Testis (tissue), 2 donors: ENCODE measurements at regions not wholly inside any gene's neighbourhood (a gene's known extent, or its start where the extent isn't known, plus 50 kb on each side); places are given as distances from the start of the nearest gene placed in this dataset.

Experiments used
- DNase-seq: peaks from one replicate; pipeline ENCODE4 v3.0.0-alpha.2; 2019
- H3K27ac ChIP-seq, 2 donors: fragments of 200-600 bp; sonication (generic); one replicate each; pipeline ENCODE4 v1.5.1; 2019
- H3K27me3 ChIP-seq: fragments of 200-600 bp; sonication (generic); one replicate; pipeline ENCODE4 v1.5.1; 2019
- H3K36me3 ChIP-seq: fragments of 200-600 bp; sonication (generic); one replicate; pipeline ENCODE4 v1.5.1; 2017; ENCODE audit warnings: low read depth; ENCODE audit errors: missing control alignments
- H3K4me1 ChIP-seq: fragments of 200-600 bp; sonication (generic); one replicate; pipeline ENCODE4 v1.5.1; 2019
- H3K4me3 ChIP-seq, 2 donors: fragments of 200-600 bp; sonication (generic); one replicate each; pipeline ENCODE4 v1.5.1; 2017 to 2019
- H3K9me3 ChIP-seq: fragments of 200-600 bp; sonication (generic); one replicate; pipeline ENCODE4 v1.5.1; 2017
- POLR2A ChIP-seq: fragments of 450-650 bp; IDR thresholded peaks from one replicate; pipeline ENCODE4 v1.6.1; 2017; ENCODE audit warnings: antibody characterized with exemption, mild to moderate bottlenecking, moderate library complexity
- WGBS, 2 donors: methylation state at CpG; one replicate each; pipeline ENCODE4 v1.1.5; 2018; 5-methylcytosine and 5-hydroxymethylcytosine counted together
- intact Hi-C: fragments of 100-400 bp; cut with DNase I; formaldehyde crosslinking; loops from one replicate; pipeline ENCODE4 v1.15.1; 2023; ENCODE audit warnings: low total_unique reads
- TF ChIP-seq, protein P1 (sequence below), 3 experiments: fragments of 450-650 bp in 2 of 3; fragments of 200-600 bp in 1 of 3; sonication (generic) in 1 of 3; IDR thresholded peaks; one replicate each; pipeline ENCODE4 v1.5.1; 2016 to 2019; ENCODE audit warnings: antibody characterized with exemption in 3 of 3, mild to moderate bottlenecking in 2 of 3, moderate library complexity in 1 of 3

DNA sequence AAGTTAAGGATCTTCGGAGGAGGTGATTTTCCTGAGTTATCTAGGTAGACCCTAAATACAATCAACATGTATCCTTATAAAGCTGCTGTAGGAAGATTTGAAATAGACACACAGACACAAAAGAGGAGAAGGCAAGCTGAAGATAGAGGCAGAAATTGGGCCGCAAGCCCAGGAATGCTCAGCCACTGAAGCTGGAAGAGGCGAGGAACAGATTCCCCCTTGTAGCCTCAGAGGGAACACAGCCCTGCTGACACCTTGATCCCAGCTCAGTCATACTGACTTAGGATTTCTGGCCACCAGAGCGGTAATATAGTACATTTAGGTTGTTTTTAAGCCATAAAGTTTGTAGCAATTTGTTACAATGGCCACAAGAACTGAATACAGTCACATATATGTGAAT lies 90.9 kb downstream of the ETAA1 start:
- intact Hi-C loops = no loop called here
- H3K27ac ChIP-seq = no peak overlapping the region
- DNase-seq = no peak
- WGBS, 2 donors = 79 to 86% methylated on average over 4 of the region's 4 CpGs
- no peaks in the 10 kb centered on the region for H3K9me3 ChIP-seq
- no peaks in the 10 kb centered on the region for H3K36me3 ChIP-seq
- no peaks in the 10 kb centered on the region for H3K4me1 ChIP-seq
- no peaks in the 10 kb centered on the region for H3K27me3 ChIP-seq
- H3K4me3 ChIP-seq = no peak overlapping the region
- no peak for TF ChIP-seq POLR2A
- TF ChIP-seq, protein P1, sequence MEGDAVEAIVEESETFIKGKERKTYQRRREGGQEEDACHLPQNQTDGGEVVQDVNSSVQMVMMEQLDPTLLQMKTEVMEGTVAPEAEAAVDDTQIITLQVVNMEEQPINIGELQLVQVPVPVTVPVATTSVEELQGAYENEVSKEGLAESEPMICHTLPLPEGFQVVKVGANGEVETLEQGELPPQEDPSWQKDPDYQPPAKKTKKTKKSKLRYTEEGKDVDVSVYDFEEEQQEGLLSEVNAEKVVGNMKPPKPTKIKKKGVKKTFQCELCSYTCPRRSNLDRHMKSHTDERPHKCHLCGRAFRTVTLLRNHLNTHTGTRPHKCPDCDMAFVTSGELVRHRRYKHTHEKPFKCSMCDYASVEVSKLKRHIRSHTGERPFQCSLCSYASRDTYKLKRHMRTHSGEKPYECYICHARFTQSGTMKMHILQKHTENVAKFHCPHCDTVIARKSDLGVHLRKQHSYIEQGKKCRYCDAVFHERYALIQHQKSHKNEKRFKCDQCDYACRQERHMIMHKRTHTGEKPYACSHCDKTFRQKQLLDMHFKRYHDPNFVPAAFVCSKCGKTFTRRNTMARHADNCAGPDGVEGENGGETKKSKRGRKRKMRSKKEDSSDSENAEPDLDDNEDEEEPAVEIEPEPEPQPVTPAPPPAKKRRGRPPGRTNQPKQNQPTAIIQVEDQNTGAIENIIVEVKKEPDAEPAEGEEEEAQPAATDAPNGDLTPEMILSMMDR (IDR thresholded peaks at IDR 0.05) = no peak

DNA sequence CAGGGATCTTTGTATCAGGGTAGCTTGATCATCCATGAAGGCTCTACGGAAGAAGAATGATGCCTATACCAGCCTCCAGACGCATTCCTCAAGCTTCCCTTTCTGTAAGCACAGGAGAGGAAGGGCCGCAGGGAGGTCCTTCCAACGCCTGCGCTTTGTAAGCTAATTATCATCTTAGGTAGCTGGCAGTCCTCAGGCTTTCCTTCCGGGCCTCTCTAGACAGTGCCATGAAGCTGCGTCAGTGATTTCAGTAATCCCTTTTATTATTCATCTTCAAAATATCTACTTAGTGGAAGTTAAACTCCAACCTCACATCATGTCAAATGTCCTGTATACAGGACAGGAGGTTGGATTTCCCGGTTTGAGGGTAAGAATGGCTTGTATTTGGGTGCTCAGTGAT lies 92.3 kb downstream of the ETAA1 start:
- TF ChIP-seq, protein P1 (IDR thresholded peaks at IDR 0.05) = no peak
- no peak for TF ChIP-seq POLR2A
- intact Hi-C loops = no loop called here
- Histone ChIP-seq H3K27me3 (no peaks in the 10 kb centered on the region), H3K4me3 (no peak overlapping the region), H3K9me3 (no peaks in the 10 kb centered on the region), H3K4me1 (no peaks in the 10 kb centered on the region), H3K36me3 (no peaks in the 10 kb centered on the region), H3K27ac (no peak overlapping the region)
- no peak for DNase-seq
- 90 to 92% methylated on average over 8 of the region's 8 CpGs for WGBS, 2 donors

DNA sequence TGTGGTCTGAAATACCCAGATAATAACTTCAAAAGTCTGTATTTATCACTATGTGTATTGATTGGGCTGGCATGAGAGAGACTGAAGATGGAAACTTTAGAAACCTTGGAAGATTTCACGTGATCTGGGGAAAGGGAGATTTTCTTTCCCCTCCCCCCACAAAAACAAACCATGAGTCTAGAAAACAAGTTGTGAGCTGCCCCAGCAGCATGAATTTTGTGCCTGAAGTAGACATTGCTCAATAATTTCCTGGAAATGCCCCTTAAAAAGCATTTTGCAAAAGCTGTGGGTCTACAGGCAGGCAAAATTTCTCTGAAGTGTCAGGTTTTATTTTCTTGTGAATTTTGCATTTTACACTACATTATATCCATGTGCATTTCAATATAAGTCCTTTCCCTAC lies 101.8 kb downstream of the ETAA1 start:
- Histone ChIP-seq H3K4me3 (no peak overlapping the region), H3K27me3 (no peaks in the 10 kb centered on the region), H3K9me3 (no peaks in the 10 kb centered on the region), H3K4me1 (peaks cover 6% of the 10 kb centered on the region), H3K27ac (no peak overlapping the region), H3K36me3 (no peaks in the 10 kb centered on the region)
- intact Hi-C loops = no loop called here
- 76 to 81% methylated on average over 1 of the region's 1 CpG for WGBS, 2 donors
- no peak for TF ChIP-seq POLR2A
- TF ChIP-seq, protein P1 (IDR thresholded peaks at IDR 0.05) = no peak
- DNase-seq = no peak

DNA sequence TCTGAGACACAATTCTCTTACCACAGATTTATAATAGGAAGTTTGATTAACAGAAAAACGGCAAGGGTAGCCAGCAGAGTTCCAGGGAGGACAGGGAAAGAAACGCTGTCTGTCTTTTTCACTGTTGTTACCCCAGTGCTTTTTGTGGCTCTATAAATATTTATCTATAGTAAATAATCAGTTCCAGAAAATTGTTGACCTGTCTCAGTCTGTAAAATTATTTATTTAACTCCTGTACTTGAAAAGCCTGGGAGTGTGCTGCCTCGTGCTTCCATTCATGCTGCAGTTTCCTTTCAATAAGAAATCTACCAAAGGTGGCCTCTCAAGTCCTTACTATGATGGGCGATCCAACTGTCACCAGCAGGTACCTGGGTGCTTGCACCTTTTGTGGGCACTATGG lies 102.9 kb downstream of the ETAA1 start:
- intact Hi-C loops = no loop called here
- H3K27me3 ChIP-seq = no peaks in the 10 kb centered on the region
- no peak overlapping the region for H3K4me3 ChIP-seq
- TF ChIP-seq, protein P1 (IDR thresholded peaks at IDR 0.05) = no peak
- no peak for TF ChIP-seq POLR2A
- no peaks in the 10 kb centered on the region for H3K9me3 ChIP-seq
- peaks cover 6% of the 10 kb centered on the region for H3K4me1 ChIP-seq
- no peak overlapping the region for H3K27ac ChIP-seq
- DNase-seq = no peak
- WGBS, 2 donors = 82 to 84% methylated on average over 4 of the region's 4 CpGs
- H3K36me3 ChIP-seq = no peaks in the 10 kb centered on the region

DNA sequence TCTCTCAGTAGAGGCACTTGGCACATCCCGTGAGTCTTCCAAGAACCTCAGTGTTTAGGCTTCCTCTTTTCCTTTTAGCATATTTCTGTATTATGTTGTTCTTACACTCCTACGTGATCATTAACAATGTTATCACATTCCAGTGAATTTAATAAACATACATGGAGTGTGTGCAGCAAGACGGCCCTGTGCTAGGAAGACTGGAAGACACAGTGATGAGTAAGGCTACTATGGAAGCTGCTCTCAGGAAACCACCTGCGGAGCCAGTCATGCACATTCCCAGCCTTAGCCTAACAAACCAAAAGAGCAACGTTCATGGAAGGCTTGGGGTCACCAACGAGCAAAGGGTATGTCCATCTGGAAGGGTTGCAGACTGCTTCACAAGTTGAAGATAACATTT lies 103.4 kb downstream of the ETAA1 start:
- Histone ChIP-seq H3K27ac (no peak overlapping the region), H3K36me3 (no peaks in the 10 kb centered on the region), H3K9me3 (no peaks in the 10 kb centered on the region), H3K27me3 (no peaks in the 10 kb centered on the region), H3K4me3 (no peak overlapping the region), H3K4me1 (peaks cover 6% of the 10 kb centered on the region)
- intact Hi-C loops = no loop called here
- 77 to 80% methylated on average over 6 of the region's 6 CpGs for WGBS, 2 donors
- DNase-seq = no peak
- TF ChIP-seq, protein P1 (IDR thresholded peaks at IDR 0.05) = no peak
